ENCODE measurements at regions not wholly inside any gene's neighbourhood (a gene's known extent, or its start where the extent isn't known, plus 50 kb on each side); places are given as distances from the start of the nearest gene placed in this dataset.

- intact Hi-C loops (cut with DNase I), result no loop called here
- ATAC-seq (ENCODE audit: poor library complexity), result no peak
- no peak for DNase-seq
These were observed 77.2 kb upstream of the PRICKLE1 start for GRCh38 chr12:42666671-42667243.

GRCh38 chr12:42663621-42664020, 74.1 kb upstream of the PRICKLE1 start:
- DNase-seq, result no peak
- intact Hi-C loops (cut with DNase I), result no loop called here
- no peak for ATAC-seq (ENCODE audit: poor library complexity)

- no peak for DNase-seq
- intact Hi-C loops (cut with DNase I), result no loop called here
- no peak for ATAC-seq (ENCODE audit: poor library complexity)
These were observed 71.7 kb upstream of the PRICKLE1 start for GRCh38 chr12:42660968-42661937.

GRCh38 chr12:42660117-42660516, 70.6 kb upstream of the PRICKLE1 start:
- DNase-seq (no peak), ATAC-seq (ENCODE audit: poor library complexity) (no peak)
- intact Hi-C loops (cut with DNase I), result no loop called here

- ATAC-seq (ENCODE audit: poor library complexity), result no peak
- no peak for DNase-seq
- intact Hi-C loops (cut with DNase I), result no loop called here
These were observed 62.5 kb upstream of the PRICKLE1 start for GRCh38 chr12:42652048-42652447.

- DNase-seq (no peak), ATAC-seq (ENCODE audit: poor library complexity) (no peak)
- intact Hi-C loops (cut with DNase I), result no loop called here
These were observed 58.5 kb upstream of the PRICKLE1 start for GRCh38 chr12:42648061-42648460.

GRCh38 chr12:42643881-42644579, 54.5 kb upstream of the PRICKLE1 start:
- ATAC-seq (ENCODE audit: poor library complexity), result no peak
- intact Hi-C loops (cut with DNase I), result no loop called here

GRCh38 chr12:42641221-42641885, 51.8 kb upstream of the PRICKLE1 start:
- ATAC-seq (ENCODE audit: poor library complexity) (no peak), DNase-seq (no peak)
- intact Hi-C loops (cut with DNase I), result no loop called here

More at GRCh38 chr12:42643881-42644579, 54.5 kb upstream of the PRICKLE1 start:
- DNase-seq, result no peak

GRCh38 chr12:42640391-42640790, 50.8 kb upstream of the PRICKLE1 start:
- ATAC-seq (ENCODE audit: poor library complexity) (no peak), DNase-seq (no peak)
- intact Hi-C loops (cut with DNase I), result no loop called here

- ATAC-seq (ENCODE audit: poor library complexity), result no peak
- DNase-seq, result no peak
- intact Hi-C loops (cut with DNase I), result no loop called here
These were observed 50.0 kb upstream of the PRICKLE1 start for GRCh38 chr12:42639556-42639955.

All from Right ventricle myocardium superior (tissue), 1 donor.